ENCODE measurements at regions not wholly inside any gene's neighbourhood (a gene's known extent, or its start where the extent isn't known, plus 50 kb on each side); places are given as distances from the start of the nearest gene placed in this dataset.

DNA sequence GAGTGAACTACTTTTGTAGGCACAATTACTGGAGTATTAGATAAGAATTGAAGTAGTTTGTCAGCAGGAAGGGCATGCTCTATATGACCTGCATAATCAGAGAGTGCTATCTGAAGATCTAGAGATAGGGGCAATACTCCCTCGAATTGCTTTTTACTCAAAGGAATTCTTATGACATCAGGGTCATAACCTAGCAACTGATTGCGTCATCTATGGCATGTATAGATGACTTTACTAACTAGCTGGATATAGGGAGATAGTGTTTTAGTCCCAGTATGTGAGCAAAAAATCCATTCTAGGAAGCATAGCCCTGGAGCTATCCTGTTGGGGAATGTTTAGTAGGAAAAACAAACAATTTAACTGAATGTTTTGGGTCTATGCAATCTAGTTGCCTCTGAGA lies 109.5 kb upstream of the ZNF267 start:
- Histone ChIP-seq H3K4me3 (no peak overlapping the region), H3K27ac (no peak overlapping the region), H3K4me2 (ENCODE audit: unreplicated experiment) (no peak overlapping the region), H3F3A (ENCODE audit: insufficient read depth) (no peaks in the 10 kb centered on the region), H3K9ac (no peak overlapping the region), H3K9me2 (ENCODE audit: insufficient read depth) (no peaks in the 10 kb centered on the region), H2AFZ (no peak overlapping the region), H3K79me2 (ENCODE audit: insufficient read depth) (no peaks in the 10 kb centered on the region), H4K20me1 (ENCODE audit: insufficient read depth) (no peaks in the 10 kb centered on the region), H3K4me1 (ENCODE audit: insufficient read depth) (no peaks in the 10 kb centered on the region), H3K9me3 (ENCODE audit: low read depth) (peaks cover 15% of the 10 kb centered on the region), H3K36me3 (ENCODE audit: low read depth) (peaks cover 27% of the 10 kb centered on the region), H3K27me3 (replicated peaks; ENCODE audit: insufficient read depth) (no peaks in the 10 kb centered on the region)
- no peak for DNase-seq
- in situ Hi-C loops (cut with MboI), result no loop called here
- WGBS, 2 experiments (ENCODE audit: low coverage in 1 of 2, low lambda C conversion rate in 2 of 2, missing lambda C conversion rate in 2 of 2), result 94% methylated on average over 2 of the region's 2 CpGs
- TF ChIP-seq EZH2 (IDR thresholded peaks at IDR 0.05; ENCODE audit: insufficient read depth, poor library complexity, severe bottlenecking), result no peak
- TF ChIP-seq EZH2phosphoT487 (IDR thresholded peaks at IDR 0.05; ENCODE audit: insufficient read depth, low read depth), result no peak

DNA sequence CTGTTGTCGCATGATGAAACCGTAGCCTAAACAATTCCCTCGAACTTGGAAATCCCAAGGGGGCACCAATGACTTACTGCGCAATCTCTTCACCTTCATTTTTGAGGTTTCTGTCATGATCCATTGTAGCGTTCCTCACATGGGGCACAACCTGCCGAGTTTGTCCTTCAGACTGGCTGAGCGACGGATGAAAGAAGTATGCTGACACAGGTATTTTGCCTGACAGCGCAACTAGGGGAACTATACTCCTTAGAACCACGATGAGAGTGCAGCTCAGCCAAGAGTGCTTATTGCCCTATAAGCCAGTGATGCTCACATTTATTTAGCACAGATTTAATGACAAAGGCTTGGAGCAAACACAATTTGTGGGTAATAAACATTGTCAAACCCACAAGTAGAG lies 106.3 kb upstream of the ZNF267 start:
- Histone ChIP-seq H3F3A (ENCODE audit: insufficient read depth) (no peaks in the 10 kb centered on the region), H3K27ac (no peak overlapping the region), H3K4me3 (no peak overlapping the region), H3K79me2 (ENCODE audit: insufficient read depth) (no peaks in the 10 kb centered on the region), H3K9ac (no peak overlapping the region), H3K27me3 (replicated peaks; ENCODE audit: insufficient read depth) (no peaks in the 10 kb centered on the region), H4K20me1 (ENCODE audit: insufficient read depth) (no peaks in the 10 kb centered on the region), H2AFZ (no peak overlapping the region), H3K4me1 (ENCODE audit: insufficient read depth) (no peaks in the 10 kb centered on the region), H3K9me2 (ENCODE audit: insufficient read depth) (no peaks in the 10 kb centered on the region), H3K36me3 (ENCODE audit: low read depth) (peaks cover 10% of the 10 kb centered on the region), H3K4me2 (ENCODE audit: unreplicated experiment) (no peak overlapping the region), H3K9me3 (ENCODE audit: low read depth) (peaks cover 7% of the 10 kb centered on the region)
- DNase-seq, result no peak
- in situ Hi-C loops (cut with MboI), result no loop called here
- 93 to 95% methylated on average over 10 of the region's 10 CpGs for WGBS, 2 experiments (ENCODE audit: low coverage in 1 of 2, low lambda C conversion rate in 2 of 2, missing lambda C conversion rate in 2 of 2)
- TF ChIP-seq EZH2phosphoT487 (IDR thresholded peaks at IDR 0.05; ENCODE audit: insufficient read depth, low read depth) (no peak), EZH2 (IDR thresholded peaks at IDR 0.05; ENCODE audit: insufficient read depth, poor library complexity, severe bottlenecking) (no peak)

DNA sequence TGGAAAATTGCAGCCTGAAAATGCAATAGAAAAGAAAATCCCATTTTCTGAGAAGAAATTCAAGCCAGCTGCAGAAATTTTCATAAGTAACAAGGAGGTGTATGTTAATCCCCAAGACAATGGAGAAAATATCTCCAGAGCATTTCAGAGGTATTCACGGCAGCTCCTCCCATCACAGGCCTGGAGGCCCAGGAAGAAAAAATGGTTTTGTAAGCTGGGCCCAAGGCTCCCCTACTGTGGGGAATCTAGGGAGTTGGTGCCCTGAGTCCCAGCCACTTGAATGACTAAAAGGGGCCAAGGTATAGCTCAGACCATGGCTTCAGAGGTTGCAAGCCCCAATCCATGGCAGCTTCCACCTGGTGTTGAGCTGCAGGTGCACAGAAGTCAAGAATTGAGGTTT lies 93.3 kb upstream of the ZNF267 start:
- H3K9ac ChIP-seq, result no peak overlapping the region
- no peaks in the 10 kb centered on the region for H3K9me2 ChIP-seq (ENCODE audit: insufficient read depth)
- in situ Hi-C loops (cut with MboI), result no loop called here
- H3K27me3 ChIP-seq (replicated peaks; ENCODE audit: insufficient read depth), result no peaks in the 10 kb centered on the region
- no peaks in the 10 kb centered on the region for H4K20me1 ChIP-seq (ENCODE audit: insufficient read depth)
- H3K4me1 ChIP-seq (ENCODE audit: insufficient read depth), result no peaks in the 10 kb centered on the region
- DNase-seq, result no peak
- 53% methylated on average over 1 of the region's 1 CpG for WGBS, 2 experiments (ENCODE audit: low coverage in 1 of 2, low lambda C conversion rate in 2 of 2, missing lambda C conversion rate in 2 of 2)
- H3K4me3 ChIP-seq, result no peak overlapping the region
- no peak overlapping the region for H2AFZ ChIP-seq
- H3K9me3 ChIP-seq (ENCODE audit: low read depth), result no peaks in the 10 kb centered on the region
- TF ChIP-seq EZH2phosphoT487 (IDR thresholded peaks at IDR 0.05; ENCODE audit: insufficient read depth, low read depth) (no peak), EZH2 (IDR thresholded peaks at IDR 0.05; ENCODE audit: insufficient read depth, poor library complexity, severe bottlenecking) (no peak)
- H3K79me2 ChIP-seq (ENCODE audit: insufficient read depth), result no peaks in the 10 kb centered on the region
- no peaks in the 10 kb centered on the region for H3K36me3 ChIP-seq (ENCODE audit: low read depth)
- H3K4me2 ChIP-seq (ENCODE audit: unreplicated experiment), result no peak overlapping the region
- no peaks in the 10 kb centered on the region for H3F3A ChIP-seq (ENCODE audit: insufficient read depth)
- H3K27ac ChIP-seq, result no peak overlapping the region

DNA sequence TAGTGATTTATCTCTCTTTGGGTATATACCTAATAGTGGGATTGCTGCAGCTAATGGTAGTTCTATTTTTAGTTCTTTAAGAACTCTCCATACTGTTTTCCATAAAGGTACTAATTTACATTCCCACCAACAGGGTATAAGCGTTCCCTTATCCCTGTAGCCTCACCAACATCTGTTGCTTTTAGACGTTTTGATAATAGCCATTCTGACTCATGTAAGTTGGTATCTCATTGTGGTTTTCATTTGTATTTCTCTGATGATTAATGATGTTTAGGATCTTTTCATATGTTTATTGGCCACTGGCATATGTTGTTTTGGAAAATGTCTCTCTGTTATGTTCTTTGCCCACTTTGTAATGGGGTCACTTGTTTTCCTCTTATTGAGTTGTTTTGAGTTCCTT lies 88.5 kb upstream of the ZNF267 start:
- Histone ChIP-seq H3F3A (ENCODE audit: insufficient read depth) (no peaks in the 10 kb centered on the region), H3K4me1 (ENCODE audit: insufficient read depth) (no peaks in the 10 kb centered on the region), H3K9ac (no peak overlapping the region), H4K20me1 (ENCODE audit: insufficient read depth) (no peaks in the 10 kb centered on the region; the same call in 1 of the 2 replicates), H2AFZ (no peak overlapping the region), H3K36me3 (ENCODE audit: low read depth) (no peaks in the 10 kb centered on the region), H3K9me2 (ENCODE audit: insufficient read depth) (no peaks in the 10 kb centered on the region), H3K4me2 (ENCODE audit: unreplicated experiment) (no peak overlapping the region), H3K27ac (no peak overlapping the region), H3K27me3 (replicated peaks; ENCODE audit: insufficient read depth) (no peaks in the 10 kb centered on the region), H3K9me3 (ENCODE audit: low read depth) (no peaks in the 10 kb centered on the region), H3K79me2 (ENCODE audit: insufficient read depth) (no peaks in the 10 kb centered on the region), H3K4me3 (no peak overlapping the region)
- no peak for DNase-seq
- in situ Hi-C loops (cut with MboI), result no loop called here
- TF ChIP-seq EZH2 (IDR thresholded peaks at IDR 0.05; ENCODE audit: insufficient read depth, poor library complexity, severe bottlenecking), result no peak
- TF ChIP-seq EZH2phosphoT487 (IDR thresholded peaks at IDR 0.05; ENCODE audit: insufficient read depth, low read depth), result no peak
- WGBS, 2 experiments (ENCODE audit: low coverage in 1 of 2, low lambda C conversion rate in 2 of 2, missing lambda C conversion rate in 2 of 2), result 20 to 27% methylated on average over 2 of the region's 2 CpGs

DNA sequence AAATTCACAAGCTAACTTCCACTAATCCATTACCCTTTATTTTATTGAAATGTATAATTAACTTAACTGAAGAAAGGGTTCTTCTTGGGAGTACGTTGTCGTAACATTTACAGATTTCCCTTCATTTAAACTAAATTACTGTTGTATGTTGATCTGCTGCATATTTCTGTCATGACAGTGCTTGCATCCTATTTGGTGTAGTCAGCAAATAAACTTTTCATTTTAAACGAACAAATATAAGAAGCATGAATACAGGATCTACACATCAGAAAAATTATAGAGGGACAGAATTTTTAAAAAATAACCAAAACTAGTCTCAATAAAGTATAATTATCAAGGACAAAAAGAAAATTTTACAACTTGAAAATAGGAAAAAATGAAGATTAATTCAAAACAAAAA lies 66.5 kb upstream of the ZNF267 start:
- H3K79me2 ChIP-seq (ENCODE audit: insufficient read depth), result no peaks in the 10 kb centered on the region
- H3K27ac ChIP-seq, result no peak overlapping the region
- H3K4me3 ChIP-seq, result no peak overlapping the region
- no peaks in the 10 kb centered on the region for H3F3A ChIP-seq (ENCODE audit: insufficient read depth)
- in situ Hi-C loops (cut with MboI), result no loop called here
- no peak overlapping the region for H2AFZ ChIP-seq
- no peaks in the 10 kb centered on the region for H3K27me3 ChIP-seq (replicated peaks; ENCODE audit: insufficient read depth)
- H4K20me1 ChIP-seq (ENCODE audit: insufficient read depth), result no peaks in the 10 kb centered on the region
- peaks cover 3% of the 10 kb centered on the region for H3K9me3 ChIP-seq (ENCODE audit: low read depth)
- no peak overlapping the region for H3K4me2 ChIP-seq (ENCODE audit: unreplicated experiment)
- no peaks in the 10 kb centered on the region for H3K4me1 ChIP-seq (ENCODE audit: insufficient read depth)
- H3K36me3 ChIP-seq (ENCODE audit: low read depth), result no peaks in the 10 kb centered on the region
- no peaks in the 10 kb centered on the region for H3K9me2 ChIP-seq (ENCODE audit: insufficient read depth)
- TF ChIP-seq EZH2phosphoT487 (IDR thresholded peaks at IDR 0.05; ENCODE audit: insufficient read depth, low read depth), result no peak
- TF ChIP-seq EZH2 (IDR thresholded peaks at IDR 0.05; ENCODE audit: insufficient read depth, poor library complexity, severe bottlenecking), result no peak
- DNase-seq, result no peak
- no peak overlapping the region for H3K9ac ChIP-seq
- 15 to 17% methylated on average over 3 of the region's 3 CpGs for WGBS, 2 experiments (ENCODE audit: low coverage in 1 of 2, low lambda C conversion rate in 2 of 2, missing lambda C conversion rate in 2 of 2)

Data from GM23248 (cell line).